K562 (cell line): ENCODE measurements at regions not wholly inside any gene's neighbourhood (a gene's known extent, or its start where the extent isn't known, plus 50 kb on each side); places are given as distances from the start of the nearest gene placed in this dataset.

Experiments
- ARID3A ChIP-seq: IDR thresholded peaks from 2 replicates; pipeline ENCODE4 v1.6.1; 2012; ENCODE audit warnings: low read depth, low read length, improper control_type of control experiment, borderline replicate concordance
- ATF1 ChIP-seq, 2 experiments: fragments of 450-650 bp in 1 of 2; IDR thresholded peaks; 2 replicates each; pipeline ENCODE4 v1.6.1; 2016; ENCODE audit warnings: missing compliant biosample characterization in 1 of 2, missing genetic modification characterization in 1 of 2
- CBFB ChIP-seq: sonication (generic); formaldehyde crosslinking; IDR thresholded peaks from 2 replicates; pipeline ENCODE4 v1.4.0; 2020; ENCODE audit warnings: mild to moderate bottlenecking, missing genetic modification reagents
- CTCF ChIP-seq, 3 experiments: IDR thresholded peaks in 2 of 3; conservative IDR thresholded peaks in 1 of 3; 2 replicates each; pipeline ENCODE4 v1.5.1; 2011 to 2012; ENCODE audit warnings: low read length in 3 of 3, mild to moderate bottlenecking in 3 of 3, control low read depth in 2 of 3, improper control_type of control experiment in 1 of 3, inconsistent platforms in 1 of 3, low read depth in 1 of 3, mixed read lengths in 1 of 3, moderate library complexity in 1 of 3; ENCODE audit not compliant: insufficient read depth in 2 of 3
- FOXJ3 ChIP-seq: sonication (generic); formaldehyde crosslinking; IDR thresholded peaks from 2 replicates; pipeline ENCODE4 v1.4.0; 2020; ENCODE audit warnings: mild to moderate bottlenecking, missing genetic modification reagents
- HMGXB4 ChIP-seq: sonication (generic); formaldehyde crosslinking; IDR thresholded peaks from 2 replicates; pipeline ENCODE4 v1.8.1; 2023; ENCODE audit warnings: mild to moderate bottlenecking, missing genetic modification reagents
- KAT8 ChIP-seq: fragments of 450-650 bp; IDR thresholded peaks from 2 replicates; pipeline ENCODE4 v1.6.1; 2016; ENCODE audit warnings: low read depth, mild to moderate bottlenecking
- RCOR1 ChIP-seq, 2 experiments: IDR thresholded peaks; 2 replicates each; pipeline ENCODE4 v1.6.1; 2012; ENCODE audit warnings: low read depth in 2 of 2, low read length in 2 of 2, borderline replicate concordance in 1 of 2, improper control_type of control experiment in 1 of 2
- SAFB2 ChIP-seq: fragments of 200-400 bp; formaldehyde crosslinking; IDR thresholded peaks from 2 replicates; pipeline ENCODE4 v1.6.1; 2018; ENCODE audit warnings: borderline replicate concordance, low read length, low read depth, moderate library complexity; ENCODE audit not compliant: severe bottlenecking
- SMAD1 ChIP-seq: fragments of 150-350 bp; IDR thresholded peaks from 2 replicates; pipeline ENCODE4 v1.6.1; 2014; ENCODE audit warnings: low read length, low read depth; ENCODE audit not compliant: partially characterized antibody
- SP2 ChIP-seq: IDR thresholded peaks from 2 replicates; pipeline ENCODE4 v1.6.1; 2011; ENCODE audit warnings: mild to moderate bottlenecking, low read depth, low read length, moderate library complexity; ENCODE audit not compliant: poor library complexity, severe bottlenecking; ENCODE audit errors: extremely low read depth
- YY1 ChIP-seq, 3 experiments: IDR thresholded peaks; 2 replicates each; pipeline ENCODE4 v1.6.1; 2011; ENCODE audit warnings: low read length in 2 of 3, mild to moderate bottlenecking in 2 of 3, moderate library complexity in 2 of 3, borderline replicate concordance in 1 of 3, control low read depth in 1 of 3, low read depth in 1 of 3; ENCODE audit not compliant: insufficient read depth in 3 of 3, insufficient replicate concordance in 2 of 3, control insufficient read depth in 1 of 3, insufficient read length in 1 of 3; ENCODE audit errors: extremely low read depth in 1 of 3
- TF ChIP-seq, protein P1 (sequence below): fragments of 450-650 bp; formaldehyde crosslinking; IDR thresholded peaks from 2 replicates; pipeline ENCODE4 v1.4.0; 2022; ENCODE audit warnings: mild to moderate bottlenecking, moderate library complexity
- TF ChIP-seq, protein P2 (sequence below): fragments of 250-450 bp; sonication (Bioruptor Pico); IDR thresholded peaks from 2 replicates; pipeline ENCODE4 v1.8.0; 2021; ENCODE audit warnings: mild to moderate bottlenecking, moderate library complexity

DNA sequence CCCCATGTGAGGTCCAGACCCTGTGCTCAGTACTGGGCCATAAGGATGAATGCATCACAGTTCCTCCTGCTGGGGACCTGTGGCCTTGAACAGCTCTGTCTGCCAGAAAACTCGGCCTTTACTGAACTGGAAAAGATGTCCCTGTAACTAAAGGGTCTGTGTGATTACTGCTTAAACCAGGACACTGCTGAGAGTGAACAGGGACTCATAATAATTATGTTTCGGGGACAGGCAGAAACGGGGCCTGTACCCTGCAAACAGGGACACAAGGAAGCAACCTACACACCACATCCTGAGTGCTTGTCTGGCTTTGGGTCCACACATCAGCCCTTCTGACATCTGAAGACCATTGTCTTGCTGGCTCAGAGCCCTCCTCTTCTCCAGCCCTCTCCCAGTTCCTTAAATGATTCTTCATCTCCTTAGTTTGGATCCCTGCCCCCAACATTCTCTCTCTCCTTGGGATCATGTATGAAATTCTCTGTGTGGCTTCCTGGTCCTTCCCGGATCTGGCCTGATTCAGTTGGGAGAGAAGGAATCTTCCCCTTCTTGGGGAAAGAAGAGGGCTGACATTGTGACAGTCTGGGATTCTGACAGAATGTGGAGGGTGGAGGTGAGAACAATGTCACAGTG is 248.0 kb downstream of the MYCN start:
- TF ChIP-seq ARID3A (no peak), FOXJ3 (CRISPR knock-in tag) (no peak), YY1 (IDR thresholded peaks at IDR 0.05; ENCODE audit: borderline replicate concordance in 1 of 3, control insufficient read depth in 1 of 3, extremely low read depth in 1 of 3, insufficient read depth in 3 of 3, insufficient read length in 1 of 3, insufficient replicate concordance in 2 of 3, low read depth in 1 of 3, low read length in 2 of 3) (no peak), SAFB2 (no peak), KAT8 (no peak), HMGXB4 (CRISPR knock-in tag) (no peak), CTCF (IDR thresholded peaks at IDR 0.05 in 2 of 3, conservative IDR thresholded peaks at IDR 0.05 in 1 of 3; ENCODE audit: insufficient read depth in 2 of 3, low read depth in 1 of 3, low read length in 3 of 3) (no peak), SMAD1 (no peak), RCOR1 (IDR thresholded peaks at IDR 0.05; ENCODE audit: borderline replicate concordance in 1 of 2, low read depth in 2 of 2, low read length in 2 of 2) (no peak), CBFB (CRISPR knock-in tag) (no peak), SP2 (no peak), ATF1 (CRISPR knock-in tag; IDR thresholded peaks at IDR 0.05) (no peak), ATF1 (tag; IDR thresholded peaks at IDR 0.05) (no peak)
- TF ChIP-seq, protein P1, sequence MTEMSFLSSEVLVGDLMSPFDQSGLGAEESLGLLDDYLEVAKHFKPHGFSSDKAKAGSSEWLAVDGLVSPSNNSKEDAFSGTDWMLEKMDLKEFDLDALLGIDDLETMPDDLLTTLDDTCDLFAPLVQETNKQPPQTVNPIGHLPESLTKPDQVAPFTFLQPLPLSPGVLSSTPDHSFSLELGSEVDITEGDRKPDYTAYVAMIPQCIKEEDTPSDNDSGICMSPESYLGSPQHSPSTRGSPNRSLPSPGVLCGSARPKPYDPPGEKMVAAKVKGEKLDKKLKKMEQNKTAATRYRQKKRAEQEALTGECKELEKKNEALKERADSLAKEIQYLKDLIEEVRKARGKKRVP (CRISPR knock-in tag): no peak
- TF ChIP-seq, protein P2, sequence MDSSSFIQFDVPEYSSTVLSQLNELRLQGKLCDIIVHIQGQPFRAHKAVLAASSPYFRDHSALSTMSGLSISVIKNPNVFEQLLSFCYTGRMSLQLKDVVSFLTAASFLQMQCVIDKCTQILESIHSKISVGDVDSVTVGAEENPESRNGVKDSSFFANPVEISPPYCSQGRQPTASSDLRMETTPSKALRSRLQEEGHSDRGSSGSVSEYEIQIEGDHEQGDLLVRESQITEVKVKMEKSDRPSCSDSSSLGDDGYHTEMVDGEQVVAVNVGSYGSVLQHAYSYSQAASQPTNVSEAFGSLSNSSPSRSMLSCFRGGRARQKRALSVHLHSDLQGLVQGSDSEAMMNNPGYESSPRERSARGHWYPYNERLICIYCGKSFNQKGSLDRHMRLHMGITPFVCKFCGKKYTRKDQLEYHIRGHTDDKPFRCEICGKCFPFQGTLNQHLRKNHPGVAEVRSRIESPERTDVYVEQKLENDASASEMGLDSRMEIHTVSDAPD (CRISPR knock-in tag): no peak
